ENCODE measurements at regions not wholly inside any gene's neighbourhood (a gene's known extent, or its start where the extent isn't known, plus 50 kb on each side); places are given as distances from the start of the nearest gene placed in this dataset.

DNA sequence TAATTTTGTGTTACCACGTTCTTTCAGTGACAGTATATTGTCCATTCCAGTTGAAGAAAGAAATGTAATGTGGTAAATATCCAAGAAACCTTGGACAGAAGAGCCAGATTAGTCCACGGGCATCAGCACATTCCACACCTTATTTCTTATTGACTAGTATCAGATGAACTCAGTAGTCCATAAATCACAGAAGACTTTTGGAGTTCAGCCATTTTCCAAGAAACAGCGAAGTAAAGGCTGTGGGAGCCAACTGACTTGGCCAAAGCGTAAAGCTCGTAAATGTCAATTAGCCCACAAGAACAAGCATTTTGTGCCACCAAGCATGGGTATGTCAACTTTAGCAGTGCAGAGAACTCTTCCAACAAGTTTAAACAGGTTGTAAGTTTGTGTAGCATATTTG, 60.2 kb upstream of the STARD4 start:
- TF ChIP-seq, protein P1, sequence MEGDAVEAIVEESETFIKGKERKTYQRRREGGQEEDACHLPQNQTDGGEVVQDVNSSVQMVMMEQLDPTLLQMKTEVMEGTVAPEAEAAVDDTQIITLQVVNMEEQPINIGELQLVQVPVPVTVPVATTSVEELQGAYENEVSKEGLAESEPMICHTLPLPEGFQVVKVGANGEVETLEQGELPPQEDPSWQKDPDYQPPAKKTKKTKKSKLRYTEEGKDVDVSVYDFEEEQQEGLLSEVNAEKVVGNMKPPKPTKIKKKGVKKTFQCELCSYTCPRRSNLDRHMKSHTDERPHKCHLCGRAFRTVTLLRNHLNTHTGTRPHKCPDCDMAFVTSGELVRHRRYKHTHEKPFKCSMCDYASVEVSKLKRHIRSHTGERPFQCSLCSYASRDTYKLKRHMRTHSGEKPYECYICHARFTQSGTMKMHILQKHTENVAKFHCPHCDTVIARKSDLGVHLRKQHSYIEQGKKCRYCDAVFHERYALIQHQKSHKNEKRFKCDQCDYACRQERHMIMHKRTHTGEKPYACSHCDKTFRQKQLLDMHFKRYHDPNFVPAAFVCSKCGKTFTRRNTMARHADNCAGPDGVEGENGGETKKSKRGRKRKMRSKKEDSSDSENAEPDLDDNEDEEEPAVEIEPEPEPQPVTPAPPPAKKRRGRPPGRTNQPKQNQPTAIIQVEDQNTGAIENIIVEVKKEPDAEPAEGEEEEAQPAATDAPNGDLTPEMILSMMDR (IDR thresholded peaks at IDR 0.05) = no peak

DNA sequence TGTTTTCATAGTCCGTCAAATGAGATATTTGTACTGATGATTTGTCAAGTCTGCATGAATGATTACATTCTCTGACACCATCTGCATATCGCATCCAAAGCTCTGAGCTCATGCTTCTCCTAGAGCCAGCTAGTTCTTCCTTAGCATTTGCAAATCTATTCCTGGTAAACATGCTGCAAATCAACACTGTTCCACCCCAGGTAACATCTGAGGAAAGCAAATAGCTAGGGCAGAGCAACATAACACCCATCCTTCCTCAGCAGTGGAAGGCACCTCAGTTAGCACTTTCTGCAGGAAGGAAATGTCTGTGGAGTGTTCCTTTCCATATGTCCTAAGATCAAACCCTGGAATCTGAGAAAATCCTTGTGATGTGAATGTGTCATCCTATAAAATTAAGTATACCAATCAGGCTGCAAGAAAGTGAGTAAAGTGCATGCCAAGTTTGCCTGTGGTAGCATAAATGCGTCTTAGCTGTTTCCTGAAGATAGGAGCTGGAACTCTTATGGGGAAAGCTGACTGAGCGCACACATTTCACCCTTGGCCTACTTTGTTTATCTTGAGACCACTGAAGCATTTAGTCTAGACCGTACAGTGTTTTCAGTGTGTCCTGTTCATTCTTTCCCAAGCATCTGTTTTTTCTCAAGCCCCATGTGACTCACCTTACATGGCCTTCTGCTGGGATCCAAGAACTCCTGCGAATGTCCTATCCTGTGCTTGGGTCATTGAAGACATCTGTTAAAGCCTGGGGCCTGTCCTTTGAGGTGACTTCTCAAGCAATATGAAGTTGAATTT, 50.9 kb upstream of the STARD4 start:
- TF ChIP-seq, protein P1 (IDR thresholded peaks at IDR 0.05) = no peak
- Histone ChIP-seq H3K27ac (no peak overlapping the region), H3K36me3 (no peaks in the 10 kb centered on the region), H3K27me3 (no peaks in the 10 kb centered on the region), H3K4me3 (no peak overlapping the region), H3K9me3 (no peaks in the 10 kb centered on the region), H3K4me1 (no peaks in the 10 kb centered on the region)
- FAIRE-seq (no peak), DNase-seq (no peak), ATAC-seq (peak in 1 of 4 donors; percentile 28)
- intact Hi-C loops (cut with DNase I) = no loop called here
- WGBS, 2 donors = 64 to 69% methylated on average over 6 of the region's 6 CpGs

More for the DNA sequence above, 60.2 kb upstream of the STARD4 start:
- no peak for DNase-seq
- intact Hi-C loops (cut with DNase I) = no loop called here
- WGBS, 2 donors = 77 to 86% methylated on average over 5 of the region's 5 CpGs
- FAIRE-seq = no peak
- Histone ChIP-seq H3K36me3 (no peaks in the 10 kb centered on the region), H3K4me1 (no peaks in the 10 kb centered on the region), H3K27ac (no peak overlapping the region), H3K27me3 (no peaks in the 10 kb centered on the region), H3K9me3 (no peaks in the 10 kb centered on the region), H3K4me3 (no peak overlapping the region)
- ATAC-seq = no peak

DNA sequence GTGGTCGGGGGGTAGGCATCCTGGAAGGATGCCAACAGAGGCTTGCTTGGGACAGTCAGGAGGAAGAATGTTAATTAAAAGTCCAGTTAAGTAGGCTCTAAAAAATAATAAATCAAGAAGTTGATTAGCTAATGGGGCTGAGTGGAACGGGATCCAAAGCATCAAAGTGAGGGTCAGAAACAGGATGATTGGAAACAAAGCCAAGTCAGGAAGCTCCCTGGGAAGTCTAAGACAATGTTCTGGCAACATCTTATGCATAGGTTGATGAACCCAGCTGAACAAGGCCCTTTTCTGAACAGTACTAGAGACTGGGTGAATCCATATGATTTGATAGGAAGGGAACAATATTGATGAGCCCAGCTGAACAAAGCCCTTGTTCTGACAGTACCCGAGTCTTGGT, 50.2 kb upstream of the STARD4 start:
- H3K36me3 ChIP-seq = no peaks in the 10 kb centered on the region
- ATAC-seq (no peak), DNase-seq (no peak), FAIRE-seq (no peak)
- TF ChIP-seq, protein P1 (IDR thresholded peaks at IDR 0.05) = no peak
- H3K4me1 ChIP-seq = no peaks in the 10 kb centered on the region
- H3K27ac ChIP-seq = no peak overlapping the region
- no peak overlapping the region for H3K4me3 ChIP-seq
- intact Hi-C loops (cut with DNase I) = no loop called here
- no peaks in the 10 kb centered on the region for H3K9me3 ChIP-seq
- 60 to 64% methylated on average over 3 of the region's 3 CpGs for WGBS, 2 donors
- H3K27me3 ChIP-seq = no peaks in the 10 kb centered on the region

Data from pancreas (tissue), 10 donors.